ENCODE measurements at regions not wholly inside any gene's neighbourhood (a gene's known extent, or its start where the extent isn't known, plus 50 kb on each side); places are given as distances from the start of the nearest gene placed in this dataset.
A peak's percentile ranks its signal among the peaks of the same experiment; 100 is the strongest.
"Not testable (repeated sequence)": the region's sequence is repeated elsewhere in the genome, so short reads cannot be mapped to it uniquely, and the experiment has no call there.

DNA sequence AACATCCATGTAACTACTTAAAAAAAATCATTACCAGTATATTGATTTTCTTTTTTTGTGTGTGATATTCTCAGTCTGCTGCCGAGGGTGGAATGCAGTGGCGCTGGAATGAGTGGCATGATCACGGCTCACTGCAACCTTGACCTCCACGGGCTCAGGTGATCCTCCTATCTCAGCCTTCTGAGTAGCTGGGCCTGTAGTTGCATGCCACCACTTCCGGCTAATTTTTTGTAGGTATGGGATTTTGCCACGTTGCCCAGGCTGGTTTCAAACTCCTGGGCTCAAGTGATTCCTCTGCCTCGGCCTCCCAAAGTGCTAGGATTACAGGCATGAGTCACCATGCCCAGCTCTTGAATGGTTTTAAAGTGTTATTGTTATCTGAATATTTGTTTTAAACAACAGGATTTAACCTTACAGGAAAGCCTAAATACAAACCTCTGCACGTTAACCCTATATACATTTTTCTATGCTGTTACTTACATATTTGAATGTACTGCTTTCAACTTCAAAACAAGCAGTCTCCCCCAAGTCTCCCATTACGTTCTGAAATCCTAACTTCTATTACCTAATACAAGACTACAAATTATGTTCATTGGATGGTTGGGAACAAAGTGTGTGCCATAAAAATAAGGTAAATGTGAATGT is 61.7 kb downstream of the KPNA2 start:
- Mint-ChIP-seq H3K4me1 (ENCODE audit: low read depth) (peaks cover 16% of the 10 kb centered on the region), H3K4me3 (no peak overlapping the region), H3K36me3 (ENCODE audit: low read depth) (no peaks in the 10 kb centered on the region), H3K27ac (no peak overlapping the region), H3K27me3 (no peaks in the 10 kb centered on the region), H3K9me3 (no peaks in the 10 kb centered on the region)

DNA sequence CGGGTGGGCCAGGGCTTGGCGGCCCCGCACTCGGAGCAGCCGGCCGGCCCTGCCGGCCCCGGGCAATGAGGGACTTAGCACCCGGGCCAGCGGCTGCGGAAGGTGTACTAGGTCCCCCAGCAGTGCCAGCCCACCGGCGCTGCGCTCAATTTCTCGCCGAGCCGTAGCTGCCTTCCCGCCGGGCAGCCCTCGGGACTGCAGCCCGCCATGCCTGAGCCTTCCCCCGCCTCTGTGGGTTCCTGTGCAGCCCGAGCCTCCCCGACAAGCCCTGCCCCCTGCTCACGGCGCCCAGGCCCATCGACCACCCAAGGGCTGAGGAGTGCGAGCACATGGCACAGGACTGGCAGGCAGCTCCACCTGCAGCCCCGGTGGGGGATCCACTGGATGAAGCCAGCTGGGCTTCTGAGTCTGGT is 63.8 kb downstream of the KPNA2 start:
- H3K27me3 Mint-ChIP-seq; H3K27ac Mint-ChIP-seq; H3K36me3 Mint-ChIP-seq (ENCODE audit: low read depth); H3K4me3 Mint-ChIP-seq; H3K9me3 Mint-ChIP-seq: not testable (repeated sequence)
- H3K4me1 Mint-ChIP-seq (ENCODE audit: low read depth) = peaks cover 37% of the 10 kb centered on the region

- H3K4me3 Mint-ChIP-seq = peak overlapping the region; percentile 89
- no peaks in the 10 kb centered on the region for H3K9me3 Mint-ChIP-seq
- peaks cover 40% of the 10 kb centered on the region for H3K4me1 Mint-ChIP-seq (ENCODE audit: low read depth)
- H3K27me3 Mint-ChIP-seq = no peaks in the 10 kb centered on the region
- H3K27ac Mint-ChIP-seq = no peak overlapping the region
- no peaks in the 10 kb centered on the region for H3K36me3 Mint-ChIP-seq (ENCODE audit: low read depth)
These were observed 64.6 kb downstream of the KPNA2 start for GRCh38 chr17:68100000-68100641.

DNA sequence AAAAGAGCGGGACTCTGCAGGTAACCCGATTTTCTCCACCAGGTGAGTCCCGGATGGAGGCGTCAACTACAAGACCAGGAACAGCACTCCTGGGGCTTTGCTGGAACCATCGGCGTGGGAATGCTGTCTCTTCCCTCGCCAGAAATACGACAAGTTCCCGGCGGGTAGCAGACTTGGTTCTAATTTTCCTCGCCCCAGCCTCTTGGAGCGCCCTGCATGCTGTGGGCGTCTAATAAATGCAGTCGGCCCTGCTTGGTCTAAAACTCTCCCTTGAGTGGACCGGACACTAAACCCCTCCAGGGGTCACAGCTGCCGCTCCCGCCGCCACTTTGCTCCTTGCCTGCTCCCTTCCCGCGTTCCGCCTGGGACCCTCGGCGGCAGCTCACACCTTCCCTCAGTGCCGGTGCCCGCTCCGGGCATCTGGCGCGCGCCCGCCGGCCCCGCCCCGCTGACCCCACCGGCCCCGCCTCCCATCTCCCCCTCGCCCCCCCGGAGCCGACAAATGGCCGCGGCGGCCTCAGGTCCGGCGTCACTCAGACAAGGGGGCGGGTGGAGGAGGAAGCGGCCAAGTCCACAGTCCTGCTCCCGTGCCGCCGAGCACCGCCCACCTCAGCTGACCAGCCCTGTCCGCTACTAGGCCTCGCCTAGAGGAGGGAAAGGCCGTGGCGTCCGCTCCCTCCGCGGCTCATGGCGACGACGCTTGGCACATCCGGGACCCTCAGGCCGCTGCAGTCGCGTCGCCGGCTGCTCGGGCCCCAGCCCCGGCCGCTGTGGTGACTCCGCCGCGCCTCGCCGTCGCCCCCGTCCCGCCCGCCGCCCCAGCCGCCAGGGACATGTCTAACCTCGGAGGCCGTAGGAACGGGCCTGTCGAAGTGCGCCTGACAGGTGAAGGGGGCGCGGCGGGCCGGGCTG is 65.8 kb downstream of the KPNA2 start:
- no peaks in the 10 kb centered on the region for H3K27me3 Mint-ChIP-seq
- peak overlapping the region; percentile 87 for H3K27ac Mint-ChIP-seq
- H3K4me3 Mint-ChIP-seq = peak overlapping the region; percentile 89
- no peaks in the 10 kb centered on the region for H3K9me3 Mint-ChIP-seq
- H3K36me3 Mint-ChIP-seq (ENCODE audit: low read depth) = no peaks in the 10 kb centered on the region
- H3K4me1 Mint-ChIP-seq (ENCODE audit: low read depth) = peaks cover 46% of the 10 kb centered on the region

- peak overlapping the region; percentile 89 for H3K4me3 Mint-ChIP-seq
- no peaks in the 10 kb centered on the region for H3K36me3 Mint-ChIP-seq (ENCODE audit: low read depth)
- no peaks in the 10 kb centered on the region for H3K27me3 Mint-ChIP-seq
- peaks cover 51% of the 10 kb centered on the region for H3K4me1 Mint-ChIP-seq (ENCODE audit: low read depth)
- H3K9me3 Mint-ChIP-seq = no peaks in the 10 kb centered on the region
- H3K27ac Mint-ChIP-seq = peak overlapping the region; percentile 87
These were observed 66.4 kb downstream of the KPNA2 start for GRCh38 chr17:68101987-68102314.

GRCh38 chr17:68102318-68102758 is 66.8 kb downstream of the KPNA2 start:
- H3K27ac Mint-ChIP-seq = peak overlapping the region; percentile 87
- peaks cover 55% of the 10 kb centered on the region for H3K4me1 Mint-ChIP-seq (ENCODE audit: low read depth)
- H3K36me3 Mint-ChIP-seq (ENCODE audit: low read depth) = no peaks in the 10 kb centered on the region
- peak overlapping the region; percentile 89 for H3K4me3 Mint-ChIP-seq
- H3K27me3 Mint-ChIP-seq = no peaks in the 10 kb centered on the region
- H3K9me3 Mint-ChIP-seq = no peaks in the 10 kb centered on the region

DNA sequence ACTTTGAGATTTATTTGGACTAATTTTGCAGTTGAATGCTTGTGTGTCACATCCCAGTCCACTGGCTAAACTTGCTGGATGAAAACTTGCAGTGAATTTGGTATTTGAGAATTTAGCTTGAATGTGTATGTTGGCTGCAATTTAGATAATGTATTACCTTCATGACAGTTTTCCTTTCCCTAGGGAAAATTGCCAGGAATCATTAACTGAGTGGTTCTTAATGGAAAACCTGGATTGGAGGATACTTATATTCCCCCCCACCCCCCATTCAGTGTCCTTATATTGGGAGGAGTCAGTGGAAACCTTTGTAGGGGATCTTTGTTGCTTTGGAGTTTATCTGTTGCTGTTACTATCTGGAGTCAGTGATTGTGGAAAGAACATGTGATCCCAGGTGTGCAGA is 67.6 kb downstream of the KPNA2 start:
- Mint-ChIP-seq H3K27me3 (no peaks in the 10 kb centered on the region), H3K9me3 (no peaks in the 10 kb centered on the region), H3K27ac (peak overlapping the region; percentile 18), H3K4me3 (peak overlapping the region; percentile 89), H3K36me3 (ENCODE audit: low read depth) (peaks cover 4% of the 10 kb centered on the region), H3K4me1 (ENCODE audit: low read depth) (peaks cover 57% of the 10 kb centered on the region)

- peaks cover 14% of the 10 kb centered on the region for H3K36me3 Mint-ChIP-seq (ENCODE audit: low read depth)
- H3K4me1 Mint-ChIP-seq (ENCODE audit: low read depth) = peaks cover 52% of the 10 kb centered on the region
- H3K4me3 Mint-ChIP-seq = no peak overlapping the region
- H3K27me3 Mint-ChIP-seq = no peaks in the 10 kb centered on the region
- no peak overlapping the region for H3K27ac Mint-ChIP-seq
- no peaks in the 10 kb centered on the region for H3K9me3 Mint-ChIP-seq
These were observed 70.5 kb downstream of the KPNA2 start for GRCh38 chr17:68106085-68106484.

DNA sequence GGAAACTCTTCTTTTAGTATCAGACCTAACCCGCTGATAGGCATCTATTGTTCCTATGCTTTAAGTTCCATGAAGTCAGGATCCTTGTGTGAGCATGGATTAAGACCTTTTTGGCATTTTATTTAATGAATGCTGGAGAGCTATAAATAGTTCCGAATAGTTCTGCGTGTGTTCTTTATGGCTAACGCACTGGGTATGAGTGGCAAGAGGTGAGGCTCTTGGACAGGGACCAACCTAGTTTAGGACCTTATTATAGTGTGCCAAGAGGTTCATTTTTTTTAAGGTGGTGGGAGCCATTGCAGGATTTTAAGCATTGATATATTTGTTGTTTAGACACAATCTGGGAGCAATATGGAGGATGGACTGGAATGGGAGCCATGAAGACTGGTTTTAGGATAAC is 71.8 kb downstream of the KPNA2 start:
- H3K36me3 Mint-ChIP-seq (ENCODE audit: low read depth) = peaks cover 14% of the 10 kb centered on the region
- no peak overlapping the region for H3K27ac Mint-ChIP-seq
- no peaks in the 10 kb centered on the region for H3K27me3 Mint-ChIP-seq
- no peaks in the 10 kb centered on the region for H3K9me3 Mint-ChIP-seq
- no peak overlapping the region for H3K4me3 Mint-ChIP-seq
- peaks cover 45% of the 10 kb centered on the region for H3K4me1 Mint-ChIP-seq (ENCODE audit: low read depth)

DNA sequence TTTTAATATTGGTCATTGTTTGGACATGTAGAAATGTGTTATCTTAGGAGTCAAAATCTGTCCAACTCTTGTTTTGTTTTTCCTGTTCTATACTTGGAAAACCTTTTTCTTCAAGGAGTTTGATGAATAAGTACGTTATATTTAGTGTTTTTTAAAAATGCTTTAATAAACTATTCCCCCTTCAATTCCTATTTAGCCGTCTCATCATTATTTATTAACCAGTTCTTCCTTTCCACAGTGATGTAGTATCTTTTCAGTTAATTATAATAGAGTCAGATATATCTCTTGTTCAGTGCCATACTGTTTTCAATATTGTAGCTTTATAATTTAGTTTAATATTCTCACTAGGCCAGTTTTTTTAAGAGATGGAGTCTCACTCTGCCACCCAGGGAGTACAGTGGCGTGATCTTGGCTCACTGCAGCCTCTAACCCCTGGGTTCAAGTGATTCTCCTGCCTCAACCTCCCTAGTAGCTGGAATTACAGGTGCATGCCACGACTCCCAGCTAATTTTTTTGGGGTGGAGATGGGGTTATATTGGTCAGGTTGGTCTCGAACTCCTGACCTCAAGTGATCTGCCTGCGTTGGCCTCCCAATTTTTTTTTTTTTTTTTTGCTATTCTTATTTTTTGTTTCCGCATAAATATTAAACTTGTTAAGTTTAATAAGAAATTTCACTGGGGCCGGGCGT is 72.9 kb downstream of the KPNA2 start:
- H3K4me3 Mint-ChIP-seq = no peak overlapping the region
- no peak overlapping the region for H3K27ac Mint-ChIP-seq
- peaks cover 19% of the 10 kb centered on the region for H3K36me3 Mint-ChIP-seq (ENCODE audit: low read depth)
- no peaks in the 10 kb centered on the region for H3K9me3 Mint-ChIP-seq
- peaks cover 34% of the 10 kb centered on the region for H3K4me1 Mint-ChIP-seq (ENCODE audit: low read depth)
- H3K27me3 Mint-ChIP-seq = no peaks in the 10 kb centered on the region

DNA sequence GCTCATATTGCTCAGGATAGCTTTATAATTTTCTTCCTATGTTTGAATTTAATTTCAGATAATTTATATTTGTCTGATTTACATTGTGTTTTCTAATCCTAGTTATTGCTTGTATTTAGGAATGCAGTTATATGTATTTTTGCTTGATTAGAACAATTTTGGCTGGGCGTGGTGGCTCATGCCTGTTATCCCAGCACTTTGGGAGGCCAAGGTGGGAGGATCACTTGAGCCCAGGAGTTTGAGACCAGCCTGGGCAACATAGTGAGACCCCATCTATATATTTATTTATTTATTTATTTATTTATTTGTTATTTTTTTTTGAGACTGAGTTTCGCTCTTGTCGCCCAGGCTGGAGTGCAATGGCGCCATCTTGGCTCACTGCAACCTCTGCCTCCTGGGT is 73.9 kb downstream of the KPNA2 start:
- peaks cover 24% of the 10 kb centered on the region for H3K4me1 Mint-ChIP-seq (ENCODE audit: low read depth)
- H3K36me3 Mint-ChIP-seq (ENCODE audit: low read depth) = peaks cover 19% of the 10 kb centered on the region
- not testable (repeated sequence) for H3K4me3 Mint-ChIP-seq, H3K27me3 Mint-ChIP-seq, H3K27ac Mint-ChIP-seq, H3K9me3 Mint-ChIP-seq

- not testable (repeated sequence) for H3K27me3 Mint-ChIP-seq; H3K4me3 Mint-ChIP-seq; H3K27ac Mint-ChIP-seq; H3K4me1 Mint-ChIP-seq (ENCODE audit: low read depth); H3K9me3 Mint-ChIP-seq
- peaks cover 20% of the 10 kb centered on the region for H3K36me3 Mint-ChIP-seq (ENCODE audit: low read depth)
These were observed 80.7 kb downstream of the KPNA2 start for GRCh38 chr17:68116211-68116610.

DNA sequence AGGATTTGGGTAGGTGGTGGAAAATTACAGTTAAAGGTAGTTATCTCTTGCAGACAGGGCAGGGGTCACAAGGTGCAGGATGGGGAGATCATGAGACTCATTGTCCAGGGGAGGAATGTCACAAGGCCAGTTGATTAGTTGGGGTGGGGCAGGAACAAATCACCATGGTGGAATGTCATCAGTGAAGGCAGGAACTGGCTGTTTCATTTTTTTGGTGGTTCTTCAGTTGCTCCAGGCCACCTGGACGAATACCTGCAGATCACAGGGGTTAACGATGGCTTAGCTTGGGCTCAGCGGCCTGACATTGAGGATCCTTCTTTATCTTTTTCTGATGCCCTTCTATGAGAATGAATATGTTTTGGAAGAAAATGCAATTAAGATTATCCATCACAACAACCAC is 87.1 kb downstream of the KPNA2 start:
- H3K27ac Mint-ChIP-seq = no peak overlapping the region
- H3K4me1 Mint-ChIP-seq (ENCODE audit: low read depth) = peaks cover 4% of the 10 kb centered on the region
- H3K27me3 Mint-ChIP-seq = no peaks in the 10 kb centered on the region
- H3K36me3 Mint-ChIP-seq (ENCODE audit: low read depth) = peaks cover 22% of the 10 kb centered on the region
- H3K9me3 Mint-ChIP-seq = no peaks in the 10 kb centered on the region
- no peak overlapping the region for H3K4me3 Mint-ChIP-seq

- Mint-ChIP-seq H3K9me3 (no peaks in the 10 kb centered on the region), H3K27ac (no peak overlapping the region), H3K36me3 (ENCODE audit: low read depth) (peaks cover 19% of the 10 kb centered on the region), H3K4me1 (ENCODE audit: low read depth) (peaks cover 4% of the 10 kb centered on the region), H3K27me3 (no peaks in the 10 kb centered on the region), H3K4me3 (no peak overlapping the region)
These were observed 89.8 kb downstream of the KPNA2 start for GRCh38 chr17:68125111-68125870.

Data from stimulated activated naive CD8-positive, alpha-beta T cell treated with anti-CD3 and anti-CD28 coated beads, Interleukin-15, Interleukin-2, amounts not matched to agents 100 ng/mL and 50 ng/mL, for 24 hours (primary cell).